ENCODE measurements at regions not wholly inside any gene's neighbourhood (a gene's known extent, or its start where the extent isn't known, plus 50 kb on each side); places are given as distances from the start of the nearest gene placed in this dataset.
"Not testable (repeated sequence)": the region's sequence is repeated elsewhere in the genome, so short reads cannot be mapped to it uniquely, and the experiment has no call there.

DNA sequence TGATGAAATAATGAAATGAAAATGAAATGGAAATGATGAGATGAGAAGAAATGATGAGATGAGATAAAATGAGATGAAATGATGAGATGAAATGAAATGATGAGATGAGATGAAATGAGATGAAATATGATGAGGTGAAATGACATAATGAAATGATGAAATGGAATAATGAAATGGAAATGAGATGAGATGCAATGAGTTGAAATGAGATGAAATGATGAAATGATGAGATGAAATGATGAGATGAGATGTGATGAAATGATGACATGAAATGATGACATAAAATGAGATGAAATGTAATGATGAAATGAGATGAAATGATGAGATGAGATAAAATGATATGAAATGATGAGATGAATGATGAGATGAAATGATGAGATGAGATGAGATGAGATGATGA lies 342.7 kb upstream of the PLGLB1 start:
- not testable (repeated sequence) for H3K4me3 ChIP-seq (ENCODE audit: low read depth, low read length); H3K9me3 ChIP-seq (ENCODE audit: control insufficient read depth, insufficient read depth, low read length); H3K27me3 ChIP-seq (ENCODE audit: control insufficient read depth, insufficient read depth, low read length); H3K27ac ChIP-seq (ENCODE audit: low read depth, low read length); H3K4me1 ChIP-seq (ENCODE audit: control insufficient read depth, insufficient read depth, low read length); DNase-seq (ENCODE audit: low read depth in 4 of 6, low spot score in 6 of 6); H3K36me3 ChIP-seq (ENCODE audit: control insufficient read depth, insufficient read depth, low read length)

GRCh38 chr2:87365038-87365437 lies 343.4 kb upstream of the PLGLB1 start:
- not testable (repeated sequence) for H3K9me3 ChIP-seq (ENCODE audit: control insufficient read depth, insufficient read depth, low read length); DNase-seq (ENCODE audit: low read depth in 4 of 6, low spot score in 6 of 6); H3K27me3 ChIP-seq (ENCODE audit: control insufficient read depth, insufficient read depth, low read length); H3K36me3 ChIP-seq (ENCODE audit: control insufficient read depth, insufficient read depth, low read length); H3K27ac ChIP-seq (ENCODE audit: low read depth, low read length); H3K4me1 ChIP-seq (ENCODE audit: control insufficient read depth, insufficient read depth, low read length); H3K4me3 ChIP-seq (ENCODE audit: low read depth, low read length)
- 78% methylated on average over 2 of the region's 2 CpGs for WGBS (ENCODE audit: insufficient coverage)

DNA sequence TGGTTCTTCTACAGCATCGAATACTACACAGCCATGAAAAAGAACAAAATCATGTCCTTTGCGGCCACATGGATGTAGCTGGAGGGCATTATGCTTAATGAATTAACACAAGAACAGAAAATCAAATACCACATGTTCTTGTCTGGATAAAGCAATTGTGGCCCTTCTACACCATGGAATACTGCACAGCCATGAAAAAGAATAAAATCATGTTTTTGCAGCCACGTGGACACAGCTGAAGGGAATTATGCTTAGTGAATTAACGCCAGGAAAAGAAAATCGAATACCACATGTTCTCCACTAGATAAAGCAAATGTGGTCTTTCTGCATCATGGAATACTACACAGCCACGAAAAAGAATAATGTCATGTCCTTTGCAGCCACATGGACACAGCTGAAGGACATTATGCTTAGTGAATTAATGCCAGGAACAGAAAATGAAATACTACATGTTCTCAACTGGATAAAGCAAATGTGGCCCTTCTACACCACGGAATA lies 361.8 kb upstream of the PLGLB2 start:
- no CpG with 5 or more reads among the region's 7 CpGs for WGBS (ENCODE audit: insufficient coverage)

DNA sequence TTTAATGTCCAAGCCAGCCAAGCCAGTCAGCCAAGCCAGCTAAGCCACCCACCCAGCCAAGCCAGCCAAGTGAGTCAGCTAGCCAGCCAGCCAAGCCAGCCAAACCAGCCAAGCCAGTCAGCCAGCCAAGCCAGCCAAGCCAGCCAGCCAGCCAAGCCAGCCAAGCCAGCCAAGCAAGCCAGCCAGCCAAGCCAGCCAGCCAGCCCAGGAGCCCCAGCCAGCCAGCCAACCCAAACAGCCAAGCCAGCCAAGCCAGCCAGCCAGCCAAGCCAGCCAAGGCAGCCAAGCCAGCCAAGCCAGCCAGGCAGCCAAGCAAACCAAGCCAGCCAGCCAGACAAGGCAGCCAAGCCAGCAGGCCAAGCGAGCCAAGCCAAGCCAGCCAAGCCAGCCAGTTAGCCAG lies 352.1 kb upstream of the PLGLB2 start:
- H3K4me3 ChIP-seq (ENCODE audit: low read depth, low read length); H3K27ac ChIP-seq (ENCODE audit: low read depth, low read length); H3K36me3 ChIP-seq (ENCODE audit: control insufficient read depth, insufficient read depth, low read length); H3K9me3 ChIP-seq (ENCODE audit: control insufficient read depth, insufficient read depth, low read length); DNase-seq (ENCODE audit: low read depth in 4 of 6, low spot score in 6 of 6); H3K4me1 ChIP-seq (ENCODE audit: control insufficient read depth, insufficient read depth, low read length); H3K27me3 ChIP-seq (ENCODE audit: control insufficient read depth, insufficient read depth, low read length): not testable (repeated sequence)
- WGBS (ENCODE audit: insufficient coverage), result no CpG with 5 or more reads among the region's 1 CpG

More for the DNA sequence above, 361.8 kb upstream of the PLGLB2 start:
- H3K27me3 ChIP-seq (ENCODE audit: control insufficient read depth, insufficient read depth, low read length); H3K4me1 ChIP-seq (ENCODE audit: control insufficient read depth, insufficient read depth, low read length); H3K9me3 ChIP-seq (ENCODE audit: control insufficient read depth, insufficient read depth, low read length); H3K36me3 ChIP-seq (ENCODE audit: control insufficient read depth, insufficient read depth, low read length); H3K27ac ChIP-seq (ENCODE audit: low read depth, low read length); DNase-seq (ENCODE audit: low read depth in 4 of 6, low spot score in 6 of 6); H3K4me3 ChIP-seq (ENCODE audit: low read depth, low read length): not testable (repeated sequence)

DNA sequence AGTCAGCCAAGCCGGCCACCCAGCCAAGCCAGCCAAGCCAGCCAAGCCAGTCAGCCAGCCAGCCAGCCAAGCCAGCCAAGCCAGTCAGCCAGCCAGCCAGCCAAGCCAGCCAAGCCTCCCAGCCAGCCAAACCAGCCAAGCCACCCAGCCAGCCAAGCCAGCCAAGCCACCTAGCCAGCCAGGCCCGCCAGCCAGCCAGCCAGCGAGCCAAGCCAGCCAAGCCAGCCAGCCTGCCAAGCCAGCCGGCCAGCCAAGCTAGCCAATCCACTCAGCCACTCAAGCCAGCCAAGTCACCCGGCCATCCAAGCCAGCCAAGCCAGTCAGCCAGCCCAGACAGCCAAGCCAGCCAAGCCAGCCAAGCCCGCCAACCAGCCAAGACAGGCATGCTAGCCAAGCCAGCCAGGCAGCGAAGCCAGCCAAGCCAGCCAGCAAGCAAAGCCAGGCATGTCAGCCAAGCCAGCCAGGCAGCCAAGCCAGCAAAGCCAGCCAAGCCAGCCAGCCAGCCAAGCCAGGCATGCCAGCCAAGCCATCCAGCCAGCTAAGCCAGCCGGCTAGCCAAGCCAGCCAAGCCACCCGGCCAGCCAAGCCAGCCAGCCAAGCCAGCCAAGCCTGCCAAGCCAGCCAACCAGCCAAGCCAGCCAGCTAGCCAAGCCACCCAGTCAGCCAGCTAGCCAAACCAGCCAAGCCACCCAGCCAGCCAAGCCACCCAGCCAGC lies 351.2 kb upstream of the PLGLB2 start:
- not testable (repeated sequence) for H3K9me3 ChIP-seq (ENCODE audit: control insufficient read depth, insufficient read depth, low read length); H3K4me3 ChIP-seq (ENCODE audit: low read depth, low read length); H3K27ac ChIP-seq (ENCODE audit: low read depth, low read length); H3K27me3 ChIP-seq (ENCODE audit: control insufficient read depth, insufficient read depth, low read length); DNase-seq (ENCODE audit: low read depth in 4 of 6, low spot score in 6 of 6); H3K36me3 ChIP-seq (ENCODE audit: control insufficient read depth, insufficient read depth, low read length); H3K4me1 ChIP-seq (ENCODE audit: control insufficient read depth, insufficient read depth, low read length)
- WGBS (ENCODE audit: insufficient coverage), result 86% methylated on average over 6 of the region's 9 CpGs

DNA sequence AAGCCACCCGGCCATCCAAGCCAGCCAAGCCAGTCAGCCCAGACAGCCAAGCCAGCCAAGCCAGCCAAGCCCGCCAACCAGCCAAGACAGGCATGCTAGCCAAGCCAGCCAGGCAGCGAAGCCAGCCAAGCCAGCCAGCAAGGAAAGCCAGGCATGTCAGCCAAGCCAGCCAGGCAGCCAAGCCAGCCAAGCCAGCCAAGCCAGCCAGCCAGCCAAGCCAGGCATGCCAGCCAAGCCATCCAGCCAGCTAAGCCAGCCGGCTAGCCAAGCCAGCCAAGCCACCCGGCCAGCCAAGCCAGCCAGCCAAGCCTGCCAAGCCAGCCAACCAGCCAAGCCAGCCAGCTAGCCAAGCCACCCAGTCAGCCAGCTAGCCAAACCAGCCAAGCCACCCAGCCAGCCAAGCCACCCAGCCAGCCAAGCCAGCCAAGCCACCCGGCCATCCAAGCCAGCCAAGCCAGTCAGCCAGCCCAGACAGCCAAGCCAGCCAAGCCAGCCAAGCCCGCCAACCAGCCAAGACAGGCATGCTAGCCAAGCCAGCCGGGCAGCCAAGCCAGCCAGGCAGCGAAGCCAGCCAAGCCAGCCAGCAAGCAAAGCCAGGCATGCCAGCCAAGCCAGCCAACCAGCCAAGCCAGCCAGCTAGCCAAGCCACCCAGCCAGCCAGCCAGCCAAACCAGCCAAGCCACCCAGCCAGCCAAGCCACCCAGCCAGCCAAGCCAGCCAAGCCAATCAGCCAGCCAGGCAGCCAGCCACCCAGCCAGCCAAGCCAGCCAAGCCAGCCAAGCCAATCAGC lies 350.4 kb upstream of the PLGLB2 start:
- not testable (repeated sequence) for H3K9me3 ChIP-seq (ENCODE audit: control insufficient read depth, insufficient read depth, low read length); DNase-seq (ENCODE audit: low read depth in 4 of 6, low spot score in 6 of 6); H3K4me1 ChIP-seq (ENCODE audit: control insufficient read depth, insufficient read depth, low read length); H3K27me3 ChIP-seq (ENCODE audit: control insufficient read depth, insufficient read depth, low read length); H3K4me3 ChIP-seq (ENCODE audit: low read depth, low read length); H3K27ac ChIP-seq (ENCODE audit: low read depth, low read length); H3K36me3 ChIP-seq (ENCODE audit: control insufficient read depth, insufficient read depth, low read length)
- 91% methylated on average over 6 of the region's 9 CpGs for WGBS (ENCODE audit: insufficient coverage)

GRCh38 chr2:87398567-87399305 lies 349.2 kb upstream of the PLGLB2 start:
- not testable (repeated sequence) for H3K4me3 ChIP-seq (ENCODE audit: low read depth, low read length); H3K27ac ChIP-seq (ENCODE audit: low read depth, low read length); H3K36me3 ChIP-seq (ENCODE audit: control insufficient read depth, insufficient read depth, low read length); H3K9me3 ChIP-seq (ENCODE audit: control insufficient read depth, insufficient read depth, low read length); DNase-seq (ENCODE audit: low read depth in 4 of 6, low spot score in 6 of 6); H3K4me1 ChIP-seq (ENCODE audit: control insufficient read depth, insufficient read depth, low read length); H3K27me3 ChIP-seq (ENCODE audit: control insufficient read depth, insufficient read depth, low read length)
- 78% methylated on average over 3 of the region's 8 CpGs for WGBS (ENCODE audit: insufficient coverage)

DNA sequence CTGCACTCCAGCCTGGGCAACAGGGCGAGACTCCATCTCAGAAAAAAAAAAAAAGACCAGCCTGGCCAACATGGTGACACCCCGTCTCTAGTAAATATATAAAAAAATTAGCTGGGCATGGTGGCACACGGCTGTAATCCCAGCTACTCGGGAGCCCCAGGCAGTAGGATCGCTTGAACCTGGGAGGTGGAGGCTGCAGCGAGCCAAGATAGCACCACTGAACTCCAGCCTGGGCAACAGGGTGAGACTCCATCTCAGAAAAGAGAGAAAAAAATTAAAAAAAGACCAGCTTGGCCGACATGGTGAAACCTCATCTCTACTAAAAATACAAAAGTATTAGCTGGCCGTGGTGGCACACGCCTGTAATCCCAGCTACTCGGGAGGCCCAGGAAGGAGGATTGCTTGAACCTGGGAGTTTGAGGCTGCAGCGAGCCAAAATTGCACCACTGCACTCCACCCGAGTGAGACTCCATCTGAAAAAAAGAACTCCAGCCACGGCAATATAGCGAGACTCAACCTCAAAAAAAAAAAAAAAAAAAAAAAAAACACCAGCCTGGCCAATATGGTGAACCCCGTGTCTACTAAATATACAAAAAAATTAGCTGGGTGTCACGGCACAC lies 346.1 kb upstream of the PLGLB2 start:
- DNase-seq (ENCODE audit: low read depth in 4 of 6, low spot score in 6 of 6), result no peak
- no peaks in the 10 kb centered on the region for H3K9me3 ChIP-seq (ENCODE audit: control insufficient read depth, insufficient read depth, low read length)
- no peaks in the 10 kb centered on the region for H3K4me1 ChIP-seq (ENCODE audit: control insufficient read depth, insufficient read depth, low read length)
- H3K36me3 ChIP-seq (ENCODE audit: control insufficient read depth, insufficient read depth, low read length), result no peaks in the 10 kb centered on the region
- no peaks in the 10 kb centered on the region for H3K27me3 ChIP-seq (ENCODE audit: control insufficient read depth, insufficient read depth, low read length)
- no peak overlapping the region for H3K27ac ChIP-seq (ENCODE audit: low read depth, low read length)
- 84% methylated on average over 16 of the region's 16 CpGs for WGBS (ENCODE audit: insufficient coverage)
- no peak overlapping the region for H3K4me3 ChIP-seq (ENCODE audit: low read depth, low read length)

- WGBS (ENCODE audit: insufficient coverage), result 94% methylated on average over 6 of the region's 6 CpGs
- DNase-seq (ENCODE audit: low read depth in 4 of 6, low spot score in 6 of 6), result no peak
- Histone ChIP-seq H3K36me3 (ENCODE audit: control insufficient read depth, insufficient read depth, low read length) (no peaks in the 10 kb centered on the region), H3K27ac (ENCODE audit: low read depth, low read length) (no peak overlapping the region), H3K9me3 (ENCODE audit: control insufficient read depth, insufficient read depth, low read length) (no peaks in the 10 kb centered on the region), H3K4me3 (ENCODE audit: low read depth, low read length) (no peak overlapping the region), H3K4me1 (ENCODE audit: control insufficient read depth, insufficient read depth, low read length) (no peaks in the 10 kb centered on the region), H3K27me3 (ENCODE audit: control insufficient read depth, insufficient read depth, low read length) (no peaks in the 10 kb centered on the region)
Measured at GRCh38 chr2:87403893-87404175, 344.1 kb upstream of the PLGLB2 start.

All from spinal cord (tissue), 9 donors.